A204.1 (cell line): ENCODE measurements at regions not wholly inside any gene's neighbourhood (a gene's known extent, or its start where the extent isn't known, plus 50 kb on each side); places are given as distances from the start of the nearest gene placed in this dataset.

Source experiments
- FAIRE-seq: peaks from 2 replicates; lab custom pipeline; 2012; peaks lifted over from hg19 to GRCh38; lab: Jason Lieb, UNC

- no peak for FAIRE-seq
Measured at GRCh38 chr10:4048236-4048864, 263.3 kb upstream of the KLF6 start.

- no peak for FAIRE-seq
Measured at GRCh38 chr10:4046712-4047354, 261.8 kb upstream of the KLF6 start.

GRCh38 chr10:4046030-4046429, 261.0 kb upstream of the KLF6 start:
- no peak for FAIRE-seq

- no peak for FAIRE-seq
Measured at GRCh38 chr10:4043897-4044665, 259.1 kb upstream of the KLF6 start.

GRCh38 chr10:4041635-4042034, 256.6 kb upstream of the KLF6 start:
- no peak for FAIRE-seq

GRCh38 chr10:4038000-4038399, 253.0 kb upstream of the KLF6 start:
- no peak for FAIRE-seq

- no peak for FAIRE-seq
Measured at GRCh38 chr10:4035599-4035945, 250.6 kb upstream of the KLF6 start.

GRCh38 chr10:4034907-4035598, 250.0 kb upstream of the KLF6 start:
- no peak for FAIRE-seq

- no peak for FAIRE-seq
Measured at GRCh38 chr10:4033341-4033896, 248.4 kb upstream of the KLF6 start.

- no peak for FAIRE-seq
Measured at GRCh38 chr10:4029866-4030265, 244.9 kb upstream of the KLF6 start.

GRCh38 chr10:4028854-4029583, 244.0 kb upstream of the KLF6 start:
- FAIRE-seq = no peak

GRCh38 chr10:4028027-4028471, 243.0 kb upstream of the KLF6 start:
- FAIRE-seq = no peak

- no peak for FAIRE-seq
Measured at GRCh38 chr10:4025339-4025738, 240.3 kb upstream of the KLF6 start.

- no peak for FAIRE-seq
Measured at GRCh38 chr10:4024516-4025245, 239.7 kb upstream of the KLF6 start.

GRCh38 chr10:4024027-4024426, 239.0 kb upstream of the KLF6 start:
- no peak for FAIRE-seq

- FAIRE-seq = no peak
Measured at GRCh38 chr10:4022473-4022872, 237.5 kb upstream of the KLF6 start.

GRCh38 chr10:4020631-4021030, 235.6 kb upstream of the KLF6 start:
- FAIRE-seq = no peak

GRCh38 chr10:4018054-4018511, 233.1 kb upstream of the KLF6 start:
- no peak for FAIRE-seq

GRCh38 chr10:4017336-4017735, 232.3 kb upstream of the KLF6 start:
- FAIRE-seq = no peak

- no peak for FAIRE-seq
Measured at GRCh38 chr10:4016214-4016740, 231.3 kb upstream of the KLF6 start.

- FAIRE-seq = no peak
Measured at GRCh38 chr10:4013651-4014121, 228.7 kb upstream of the KLF6 start.
